SKM-1 (cell line): ENCODE measurements at regions not wholly inside any gene's neighbourhood (a gene's known extent, or its start where the extent isn't known, plus 50 kb on each side); places are given as distances from the start of the nearest gene placed in this dataset.
"Not testable (repeated sequence)": the region's sequence is repeated elsewhere in the genome, so short reads cannot be mapped to it uniquely, and the experiment has no call there.

ENCODE experiments used
- DNase-seq: peaks from one replicate; lab custom pipeline; 2025; ENCODE audit not compliant: unreplicated experiment; lab: John Stamatoyannopoulos, UW

- DNase-seq: no peak
Measured at GRCh38 chr5:164076556-164076955, 571.1 kb downstream of the MAT2B start.

- DNase-seq: no peak
Measured at GRCh38 chr5:164090358-164090757, 584.9 kb downstream of the MAT2B start.

- DNase-seq: no peak
Measured at GRCh38 chr5:164091836-164092235, 586.4 kb downstream of the MAT2B start.

GRCh38 chr5:164094291-164094690, 588.9 kb downstream of the MAT2B start:
- no peak for DNase-seq

- no peak for DNase-seq
Measured at GRCh38 chr5:164097749-164098148, 592.3 kb downstream of the MAT2B start.

- no peak for DNase-seq
Measured at GRCh38 chr5:164098531-164098930, 593.1 kb downstream of the MAT2B start.

DNA sequence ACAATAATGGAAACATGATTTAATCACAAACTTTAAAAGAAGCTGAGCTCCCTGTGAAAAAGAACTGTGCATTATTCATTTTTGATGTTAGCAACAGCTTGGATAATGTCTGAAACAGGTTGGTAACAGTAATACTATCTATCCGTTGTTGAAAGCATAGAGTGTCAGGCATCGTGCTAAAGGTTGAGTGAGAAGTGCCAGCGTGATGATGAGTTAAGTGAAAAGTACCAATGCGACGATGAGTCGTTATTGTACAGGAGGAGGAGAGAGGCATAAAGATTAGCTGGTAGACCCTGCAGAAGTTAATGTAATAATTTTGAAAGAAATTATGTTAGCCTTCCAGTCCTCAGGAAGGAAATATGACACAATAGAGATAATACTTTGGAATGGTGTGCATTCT, 593.6 kb downstream of the MAT2B start:
- no peak for DNase-seq

DNA sequence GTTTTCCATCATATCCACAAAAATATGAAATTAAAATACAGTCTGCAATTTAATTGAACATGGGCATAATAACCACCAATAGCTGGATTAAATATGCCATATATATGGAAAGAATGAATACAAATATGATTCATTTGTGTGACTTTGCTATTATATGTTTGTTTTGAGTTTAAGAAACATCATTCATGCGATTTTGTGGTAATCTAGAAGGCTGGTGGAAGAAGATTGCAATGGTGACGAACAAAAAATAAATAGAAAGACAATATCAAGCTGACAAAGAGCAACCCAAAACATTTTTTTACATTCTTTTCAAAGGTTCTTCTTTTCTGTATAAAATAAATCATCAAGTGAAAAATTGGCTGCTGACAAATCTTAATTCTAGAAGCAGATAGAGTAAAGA, 610.0 kb downstream of the MAT2B start:
- DNase-seq: no peak

GRCh38 chr5:164119806-164120447, 614.5 kb downstream of the MAT2B start:
- DNase-seq: no peak

GRCh38 chr5:164127527-164127926, 622.1 kb downstream of the MAT2B start:
- no peak for DNase-seq

GRCh38 chr5:164132358-164132757, 626.9 kb downstream of the MAT2B start:
- no peak for DNase-seq

DNA sequence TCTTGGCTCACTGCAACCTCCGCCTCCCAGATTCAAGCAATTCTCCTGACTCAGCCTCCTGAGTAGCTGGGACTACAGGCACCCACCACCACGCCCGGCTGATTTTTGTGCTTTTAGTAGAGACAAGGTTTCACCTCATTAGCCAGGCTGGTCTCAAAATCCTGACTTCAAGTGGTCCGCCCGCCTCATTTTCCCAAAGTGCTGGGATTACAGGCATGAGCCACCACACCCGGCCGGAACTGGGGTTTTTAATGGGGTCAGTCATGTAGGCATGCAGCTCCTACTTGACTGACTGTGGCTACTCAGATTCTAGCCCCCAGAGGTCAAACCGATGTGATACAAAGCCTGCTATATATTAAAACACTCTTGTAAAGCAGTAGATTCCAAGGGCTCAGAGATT, 631.7 kb downstream of the MAT2B start:
- DNase-seq: no peak

DNA sequence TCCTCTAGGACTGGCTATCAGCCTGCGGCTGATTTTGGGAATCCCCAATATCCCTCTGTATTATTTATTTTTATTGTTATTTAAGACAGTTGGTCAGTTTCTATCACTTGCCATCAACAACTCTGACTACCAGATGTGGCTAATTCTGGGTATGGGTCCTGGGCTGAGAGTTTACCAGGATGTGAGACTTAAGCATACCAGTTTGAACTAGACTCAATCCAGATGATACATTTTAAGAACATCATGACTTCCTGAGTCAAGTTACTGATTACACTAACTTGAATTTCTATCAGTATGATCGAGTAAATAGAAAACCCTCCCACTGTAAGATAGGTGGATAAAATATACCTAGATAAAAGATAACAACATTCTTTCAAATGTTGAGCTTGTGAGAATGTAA, 634.0 kb downstream of the MAT2B start:
- DNase-seq: no peak

- no peak for DNase-seq
Measured at GRCh38 chr5:164145458-164145857, 640.0 kb downstream of the MAT2B start.

- DNase-seq: no peak
Measured at GRCh38 chr5:164146223-164146622, 640.8 kb downstream of the MAT2B start.

GRCh38 chr5:164148292-164148691, 642.9 kb downstream of the MAT2B start:
- DNase-seq: no peak

DNA sequence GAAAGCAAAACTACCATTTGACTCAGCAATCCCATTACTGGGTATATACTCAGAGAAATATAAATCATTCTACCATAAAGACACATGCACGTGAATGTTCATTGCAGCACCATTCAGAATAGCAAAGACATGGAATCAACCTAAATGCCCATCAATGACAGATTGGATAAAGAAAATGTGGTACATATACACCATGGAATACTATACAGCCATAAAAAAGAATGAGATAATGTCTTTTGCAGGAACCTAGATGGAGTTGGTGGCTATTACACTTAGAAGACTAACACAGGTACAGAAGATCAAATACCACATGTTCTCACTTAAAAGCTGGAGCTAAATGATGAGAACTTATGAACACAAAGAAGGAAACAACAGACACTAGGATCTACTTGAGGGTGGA, 647.1 kb downstream of the MAT2B start:
- DNase-seq: not testable (repeated sequence)

DNA sequence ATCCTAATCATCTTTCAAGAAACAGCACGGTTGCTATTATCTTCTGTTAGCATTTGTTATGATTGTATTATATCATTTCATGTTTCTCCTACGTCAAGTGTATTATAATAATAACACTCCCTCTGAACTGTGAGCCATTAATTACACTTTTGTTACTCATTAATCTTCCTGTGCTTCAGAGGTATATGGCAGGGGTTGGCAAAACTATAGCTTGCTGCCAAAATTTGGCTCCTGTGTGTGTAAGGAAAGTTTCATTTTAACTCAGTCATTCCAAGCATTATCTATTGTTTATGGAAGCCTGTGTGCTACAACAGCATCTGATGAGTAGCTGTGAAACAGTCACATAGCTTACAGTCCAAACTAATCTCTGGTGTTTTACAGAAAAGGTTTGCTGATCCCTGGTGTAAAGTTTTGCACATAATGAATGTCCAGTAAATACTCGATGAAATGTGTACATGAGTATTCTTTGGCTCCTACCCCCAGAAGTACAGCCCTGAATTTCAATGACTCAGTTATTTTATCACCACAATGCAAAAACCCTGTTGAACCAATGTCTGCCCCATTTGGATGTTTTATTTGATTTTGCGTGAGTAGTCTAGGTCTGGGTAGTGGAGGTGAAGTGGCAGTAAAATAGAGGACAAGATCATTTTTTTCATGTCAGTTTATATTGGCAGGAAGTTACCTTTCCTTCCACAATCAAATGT, 648.2 kb downstream of the MAT2B start:
- no peak for DNase-seq

DNA sequence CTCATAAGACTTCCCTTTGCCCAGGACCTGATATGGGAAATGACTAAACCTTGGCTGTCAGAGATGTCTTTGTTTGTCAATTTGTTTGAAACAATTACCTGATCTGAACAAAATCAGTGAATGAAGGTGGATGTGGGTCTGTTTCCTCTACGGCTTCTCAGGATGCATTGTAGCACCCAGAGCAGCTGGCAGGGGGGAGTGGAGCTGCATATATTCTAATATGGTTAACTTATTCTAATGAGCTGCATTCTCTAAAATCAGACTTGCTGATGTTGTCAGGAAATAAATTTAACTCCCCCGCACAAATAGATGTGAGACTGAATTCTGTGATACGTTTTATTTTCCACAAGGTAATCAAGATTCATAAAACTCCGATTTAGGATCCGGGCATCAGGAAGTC, 665.4 kb downstream of the MAT2B start:
- no peak for DNase-seq

DNA sequence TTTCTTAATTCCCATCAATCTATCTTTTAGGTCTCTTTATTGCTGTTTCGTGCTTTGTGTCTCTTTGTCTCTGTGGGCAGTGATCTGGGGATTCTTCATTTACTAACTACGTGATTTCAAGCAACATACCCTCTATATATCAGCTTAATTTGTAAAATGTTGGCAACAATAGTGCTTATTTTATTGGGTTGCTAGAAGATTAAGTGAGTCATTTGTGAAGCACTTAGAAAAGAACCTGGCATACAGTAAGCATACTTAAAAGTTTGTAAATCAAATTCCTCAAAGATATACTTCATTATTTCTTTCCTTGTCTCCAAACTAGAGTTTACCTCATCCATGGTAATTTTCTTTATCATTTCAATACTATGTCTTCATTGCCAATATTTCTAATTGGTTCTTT, 669.7 kb downstream of the MAT2B start:
- no peak for DNase-seq

GRCh38 chr5:164179406-164179805, 674.0 kb downstream of the MAT2B start:
- no peak for DNase-seq

DNA sequence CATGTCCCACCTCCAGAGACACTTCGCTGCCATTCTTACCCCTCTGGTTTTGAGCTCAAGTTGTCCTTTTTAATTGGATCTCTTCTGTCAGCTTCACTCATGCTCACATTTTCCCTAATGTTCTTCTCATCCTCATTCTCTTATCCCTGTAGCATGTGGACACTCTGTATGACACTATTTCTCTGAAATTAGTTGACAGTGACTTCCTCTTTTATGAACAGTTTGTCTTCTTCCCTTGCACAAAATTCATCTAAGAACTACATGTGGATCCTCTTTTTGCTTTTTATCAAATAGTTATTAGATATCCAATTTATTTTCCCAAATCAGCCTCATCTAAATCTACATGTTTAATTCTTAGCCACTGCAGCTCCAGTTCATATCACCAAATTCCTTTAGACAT, 676.2 kb downstream of the MAT2B start:
- DNase-seq: peak; percentile 8

DNA sequence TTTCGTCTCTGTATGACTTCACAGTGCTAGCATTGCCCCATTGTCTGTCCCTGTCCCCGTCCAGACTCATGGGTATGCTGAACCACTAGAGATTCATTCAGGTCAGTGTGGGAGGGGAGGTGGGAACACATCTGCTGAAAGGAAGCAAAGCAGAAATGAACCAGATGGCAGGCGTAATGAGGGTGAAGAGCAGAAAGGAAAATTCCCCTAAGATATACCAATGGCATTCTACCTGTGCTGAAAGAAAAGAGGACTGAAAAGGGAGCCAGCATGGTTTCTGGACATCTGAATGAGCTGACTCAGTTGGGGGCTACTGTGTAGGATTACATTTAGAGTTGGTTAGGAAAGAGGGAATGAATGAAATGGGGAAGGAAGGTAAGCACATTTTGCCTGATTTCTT, 678.7 kb downstream of the MAT2B start:
- DNase-seq: no peak
